ENCODE measurements at regions not wholly inside any gene's neighbourhood (a gene's known extent, or its start where the extent isn't known, plus 50 kb on each side); places are given as distances from the start of the nearest gene placed in this dataset.
"Not testable (repeated sequence)": the region's sequence is repeated elsewhere in the genome, so short reads cannot be mapped to it uniquely, and the experiment has no call there.

GRCh38 chr9:97160255-97160654, 121.3 kb upstream of the CTSV start:
- no peak for TF ChIP-seq POLR2A (IDR thresholded peaks at IDR 0.05; ENCODE audit: low read depth)
- no peak for TF ChIP-seq CTCF (IDR thresholded peaks at IDR 0.05)
- no peak for TF ChIP-seq POLR2AphosphoS5 (IDR thresholded peaks at IDR 0.05)
- no peak for TF ChIP-seq EP300 (IDR thresholded peaks at IDR 0.05)
- Histone ChIP-seq H3K27me3 (no peaks in the 10 kb centered on the region), H3K4me3 (no peak overlapping the region), H3K27ac (replicated peaks in 1 of 4) (no peak overlapping the region), H3K4me1 (no peaks in the 10 kb centered on the region), H3K9me3 (no peaks in the 10 kb centered on the region), H3K36me3 (no peaks in the 10 kb centered on the region)
- WGBS: 79% methylated on average over 1 of the region's 1 CpG
- DNase-seq (ENCODE audit: extremely low spot score): no peak
- intact Hi-C loops (cut with DNase I): no loop called here

- H3K4me1 ChIP-seq; intact Hi-C loops (cut with DNase I); H3K4me3 ChIP-seq; H3K9me3 ChIP-seq; H3K27me3 ChIP-seq; H3K27ac ChIP-seq (replicated peaks in 1 of 4); DNase-seq (ENCODE audit: extremely low spot score); H3K36me3 ChIP-seq: not testable (repeated sequence)
- 95% methylated on average over 3 of the region's 3 CpGs for WGBS
These were observed 119.8 kb upstream of the CTSV start for GRCh38 chr9:97158722-97159121.

- H3K9me3 ChIP-seq; DNase-seq (ENCODE audit: extremely low spot score); H3K4me3 ChIP-seq; H3K36me3 ChIP-seq; H3K27me3 ChIP-seq; H3K4me1 ChIP-seq; intact Hi-C loops (cut with DNase I); H3K27ac ChIP-seq (replicated peaks in 1 of 4): not testable (repeated sequence)
- WGBS: over 99% methylated on average over 5 of the region's 5 CpGs
These were observed 116.5 kb upstream of the CTSV start for GRCh38 chr9:97155441-97155840.

- intact Hi-C loops (cut with DNase I): no loop called here
- no peaks in the 10 kb centered on the region for H3K36me3 ChIP-seq
- no peaks in the 10 kb centered on the region for H3K9me3 ChIP-seq
- no peaks in the 10 kb centered on the region for H3K4me1 ChIP-seq
- H3K27me3 ChIP-seq: no peaks in the 10 kb centered on the region
- H3K4me3 ChIP-seq: no peak overlapping the region
- WGBS: 82% methylated on average over 2 of the region's 6 CpGs
- DNase-seq (ENCODE audit: extremely low spot score): no peak
- H3K27ac ChIP-seq (replicated peaks in 1 of 4): no peak overlapping the region
- no peak for TF ChIP-seq CTCF (IDR thresholded peaks at IDR 0.05)
- no peak for TF ChIP-seq POLR2A (IDR thresholded peaks at IDR 0.05; ENCODE audit: low read depth)
- no peak for TF ChIP-seq EP300 (IDR thresholded peaks at IDR 0.05)
- TF ChIP-seq POLR2AphosphoS5 (IDR thresholded peaks at IDR 0.05): no peak
These were observed 115.0 kb upstream of the CTSV start for GRCh38 chr9:97153967-97154366.

- DNase-seq (ENCODE audit: extremely low spot score); H3K9me3 ChIP-seq; H3K36me3 ChIP-seq; H3K4me1 ChIP-seq; intact Hi-C loops (cut with DNase I); H3K27me3 ChIP-seq; H3K27ac ChIP-seq (replicated peaks in 1 of 4); H3K4me3 ChIP-seq: not testable (repeated sequence)
- 80% methylated on average over 2 of the region's 5 CpGs for WGBS
These were observed 114.2 kb upstream of the CTSV start for GRCh38 chr9:97153160-97153559.

GRCh38 chr9:97150471-97150870, 111.5 kb upstream of the CTSV start:
- H3K4me3 ChIP-seq; H3K9me3 ChIP-seq; intact Hi-C loops (cut with DNase I); H3K27ac ChIP-seq (replicated peaks in 1 of 4); DNase-seq (ENCODE audit: extremely low spot score); H3K4me1 ChIP-seq; H3K27me3 ChIP-seq; H3K36me3 ChIP-seq: not testable (repeated sequence)
- WGBS: 95% methylated on average over 2 of the region's 2 CpGs

GRCh38 chr9:97148428-97148827, 109.5 kb upstream of the CTSV start:
- H3K27ac ChIP-seq (replicated peaks in 1 of 4); H3K27me3 ChIP-seq; H3K9me3 ChIP-seq; intact Hi-C loops (cut with DNase I); H3K36me3 ChIP-seq; H3K4me3 ChIP-seq; H3K4me1 ChIP-seq; DNase-seq (ENCODE audit: extremely low spot score): not testable (repeated sequence)
- WGBS: 77% methylated on average over 3 of the region's 3 CpGs

- intact Hi-C loops (cut with DNase I); DNase-seq (ENCODE audit: extremely low spot score); H3K9me3 ChIP-seq; H3K4me1 ChIP-seq; H3K27me3 ChIP-seq; H3K4me3 ChIP-seq; H3K27ac ChIP-seq (replicated peaks in 1 of 4); H3K36me3 ChIP-seq: not testable (repeated sequence)
These were observed 106.7 kb upstream of the CTSV start for GRCh38 chr9:97145680-97146079.

Data from esophagus muscularis mucosa (tissue), 4 donors.